ENCODE measurements at regions not wholly inside any gene's neighbourhood (a gene's known extent, or its start where the extent isn't known, plus 50 kb on each side); places are given as distances from the start of the nearest gene placed in this dataset.

- DNase-seq (ENCODE audit: extremely low read depth, low read depth), result no peak
- TF ChIP-seq, protein P1, sequence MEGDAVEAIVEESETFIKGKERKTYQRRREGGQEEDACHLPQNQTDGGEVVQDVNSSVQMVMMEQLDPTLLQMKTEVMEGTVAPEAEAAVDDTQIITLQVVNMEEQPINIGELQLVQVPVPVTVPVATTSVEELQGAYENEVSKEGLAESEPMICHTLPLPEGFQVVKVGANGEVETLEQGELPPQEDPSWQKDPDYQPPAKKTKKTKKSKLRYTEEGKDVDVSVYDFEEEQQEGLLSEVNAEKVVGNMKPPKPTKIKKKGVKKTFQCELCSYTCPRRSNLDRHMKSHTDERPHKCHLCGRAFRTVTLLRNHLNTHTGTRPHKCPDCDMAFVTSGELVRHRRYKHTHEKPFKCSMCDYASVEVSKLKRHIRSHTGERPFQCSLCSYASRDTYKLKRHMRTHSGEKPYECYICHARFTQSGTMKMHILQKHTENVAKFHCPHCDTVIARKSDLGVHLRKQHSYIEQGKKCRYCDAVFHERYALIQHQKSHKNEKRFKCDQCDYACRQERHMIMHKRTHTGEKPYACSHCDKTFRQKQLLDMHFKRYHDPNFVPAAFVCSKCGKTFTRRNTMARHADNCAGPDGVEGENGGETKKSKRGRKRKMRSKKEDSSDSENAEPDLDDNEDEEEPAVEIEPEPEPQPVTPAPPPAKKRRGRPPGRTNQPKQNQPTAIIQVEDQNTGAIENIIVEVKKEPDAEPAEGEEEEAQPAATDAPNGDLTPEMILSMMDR (IDR thresholded peaks at IDR 0.05; ENCODE audit: low read depth, low read length), result no peak
These were observed 598.3 kb downstream of the SI start for GRCh38 chr3:164479978-164480377.

GRCh38 chr3:164479406-164479805, 598.9 kb downstream of the SI start:
- TF ChIP-seq, protein P1 (IDR thresholded peaks at IDR 0.05; ENCODE audit: low read depth, low read length), result no peak
- no peak for DNase-seq (ENCODE audit: extremely low read depth, low read depth)

GRCh38 chr3:164478323-164478722, 600.0 kb downstream of the SI start:
- DNase-seq (ENCODE audit: extremely low read depth, low read depth), result no peak
- TF ChIP-seq, protein P1 (IDR thresholded peaks at IDR 0.05; ENCODE audit: low read depth, low read length), result no peak

DNA sequence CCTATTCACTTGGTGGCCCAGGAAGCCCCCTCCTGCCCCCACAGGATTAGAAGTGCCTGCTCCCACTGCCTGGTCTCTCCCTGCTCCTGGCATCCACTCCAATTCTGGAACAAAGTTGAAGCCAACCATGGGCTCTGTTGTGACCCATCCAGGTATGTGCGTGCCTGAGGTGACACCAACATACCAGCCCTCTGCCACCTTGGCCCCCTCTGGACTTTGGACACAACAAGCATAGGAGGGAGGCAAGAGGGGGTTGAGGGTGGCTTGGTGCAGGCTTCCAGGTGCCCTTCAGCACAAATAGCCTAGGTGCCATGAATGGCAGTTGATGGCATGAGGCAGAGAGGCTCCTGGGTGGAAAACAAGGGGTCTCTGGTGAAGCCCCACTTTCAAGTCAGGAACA, 600.9 kb downstream of the SI start:
- DNase-seq (ENCODE audit: extremely low read depth, low read depth), result no peak
- TF ChIP-seq, protein P1 (IDR thresholded peaks at IDR 0.05; ENCODE audit: low read depth, low read length), result no peak

DNA sequence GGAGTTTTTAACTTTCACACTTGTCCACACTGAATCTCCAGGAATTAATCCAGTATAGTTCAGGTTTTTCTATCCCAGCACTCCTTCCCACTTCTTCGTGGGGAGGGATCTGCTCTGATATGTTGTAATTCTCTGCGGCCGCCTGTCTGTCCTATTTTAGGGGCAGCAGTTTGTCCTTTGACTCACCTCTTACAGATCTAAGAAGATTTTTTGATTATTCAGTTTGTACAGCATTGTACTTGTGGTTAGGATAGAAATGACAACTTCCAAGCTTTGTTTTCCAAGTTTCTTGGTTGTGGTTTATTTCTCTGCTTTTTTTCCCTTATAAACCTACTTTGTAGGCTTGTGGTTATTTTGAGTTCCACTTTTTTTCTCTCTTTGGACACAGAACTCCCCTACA, 601.7 kb downstream of the SI start:
- no peak for DNase-seq (ENCODE audit: extremely low read depth, low read depth)
- TF ChIP-seq, protein P1 (IDR thresholded peaks at IDR 0.05; ENCODE audit: low read depth, low read length), result no peak

DNA sequence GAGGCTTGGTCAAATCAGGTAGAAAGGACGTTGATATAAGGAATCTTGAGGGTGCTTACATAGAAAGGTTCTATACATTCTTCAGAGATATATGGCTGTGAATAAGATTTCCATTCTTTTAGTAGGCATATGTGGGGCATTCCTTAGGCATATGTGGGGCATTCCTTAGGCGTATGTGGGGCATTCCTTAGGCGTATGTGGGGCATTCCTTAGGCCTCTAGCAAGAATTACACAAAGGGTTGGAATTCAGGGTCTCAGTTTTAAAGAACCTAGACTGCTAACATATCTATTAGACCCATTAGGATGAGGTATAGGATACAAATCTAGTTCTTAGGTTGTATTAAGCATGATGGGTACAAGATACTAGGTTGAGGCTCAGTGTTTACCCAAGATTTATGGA, 607.8 kb downstream of the SI start:
- TF ChIP-seq, protein P1 (IDR thresholded peaks at IDR 0.05; ENCODE audit: low read depth, low read length), result no peak
- DNase-seq (ENCODE audit: extremely low read depth, low read depth), result no peak

- TF ChIP-seq, protein P1 (IDR thresholded peaks at IDR 0.05; ENCODE audit: low read depth, low read length), result no peak
- no peak for DNase-seq (ENCODE audit: extremely low read depth, low read depth)
These were observed 610.2 kb downstream of the SI start for GRCh38 chr3:164468055-164468454.

Measured in AG09319 (cell line).